HCT116 (cell line): ENCODE measurements at regions not wholly inside any gene's neighbourhood (a gene's known extent, or its start where the extent isn't known, plus 50 kb on each side); places are given as distances from the start of the nearest gene placed in this dataset.

Experiments used
- ATAC-seq: fragments of 200-7000 bp; cut with Tn5 transposase; 2 replicates; pipeline ENCODE4 v1.9.1; 2020; ENCODE audit warnings: mild to moderate bottlenecking, moderate library complexity
- BruUV-seq: library from RNA; stranded (reverse); fragments of 400-500 nt; replicated peaks from 2 replicates; lab custom pipeline; 2021; lab: Mats Ljungman, UMichigan
- CTCF ChIA-PET: fragments of 300-600 bp; sonication (Branson Sonifier 250); formaldehyde crosslinking; loops from one replicate; lab custom pipeline; 2021; ENCODE audit warnings: antibody characterized with exemption; lab: Charles Lee
- POLR2A ChIA-PET: fragments of 300-600, 350-600 bp; sonication (Branson Sonifier 250); formaldehyde crosslinking; loops from one replicate; lab custom pipeline; 2021; ENCODE audit warnings: antibody characterized with exemption; lab: Charles Lee
- RAD21 ChIA-PET, 2 experiments: fragments of 300-600 bp; sonication (Branson Sonifier 250); formaldehyde crosslinking; loops; one replicate each; lab custom pipeline; 2023; ENCODE audit warnings: low total read pairs in 2 of 2; ENCODE audit not compliant: uncharacterized antibody in 2 of 2, unreplicated experiment in 2 of 2, low non-redundant PET in 1 of 2; lab: Charles Lee
- DNase-seq: peaks from one replicate; pipeline ENCODE4 v3.0.0-alpha.2; 2010; ENCODE audit warnings: low read depth, low spot score
- H2AFZ ChIP-seq: fragments of 200-600 bp; shearing (Covaris generic), sonication (generic); 2 replicates; pipeline ENCODE4 v1.6.1; 2017; ENCODE audit warnings: low read depth, mixed run types, mixed read lengths, antibody characterized with exemption, low read length; ENCODE audit not compliant: poor library complexity, severe bottlenecking
- H3K27ac ChIP-seq: 2 replicates; pipeline ENCODE4 v1.5.1; 2012; ENCODE audit warnings: low read depth, low read length
- H3K27me3 ChIP-seq: fragments of 200-600 bp; sonication (generic); 2 replicates; pipeline ENCODE4 v1.6.1; 2016; ENCODE audit warnings: mixed run types, low read length, mixed read lengths; ENCODE audit not compliant: insufficient read depth
- H3K36me3 ChIP-seq, 2 experiments: fragments of 200-500 bp in 1 of 2; fragments of 200-600 bp in 1 of 2; sonication (Bioruptor generic) in 1 of 2; sonication (generic) in 1 of 2; 2 replicates each; pipeline versions ENCODE4 v1.5.1 to v1.6.1; 2014 to 2016; ENCODE audit warnings: low read length in 2 of 2, inconsistent platforms in 1 of 2, mixed read lengths in 1 of 2, mixed run types in 1 of 2; ENCODE audit not compliant: insufficient read depth in 2 of 2, control insufficient read depth in 1 of 2
- H3K4me1 ChIP-seq, 2 experiments: fragments of 200-600 bp in 1 of 2; sonication (generic) in 1 of 2; 2 replicates each; pipeline versions ENCODE4 v1.5.1 to v1.6.1; 2012 to 2017; ENCODE audit warnings: low read length in 2 of 2, inconsistent platforms in 1 of 2, mild to moderate bottlenecking in 1 of 2, mixed read lengths in 1 of 2, mixed run types in 1 of 2, moderate library complexity in 1 of 2; ENCODE audit not compliant: insufficient read depth in 2 of 2, control insufficient read depth in 1 of 2
- H3K4me2 ChIP-seq: fragments of 200-600 bp; sonication (generic); 2 replicates; pipeline ENCODE4 v1.6.1; 2017; ENCODE audit warnings: mixed run types, low read length, mixed read lengths
- H3K4me3 ChIP-seq, 2 experiments: fragments of 200-600 bp in 1 of 2; sonication (generic) in 1 of 2; replicated peaks in 1 of 2; 2 replicates each; pipeline ENCODE4 v1.5.1; 2011 to 2016; ENCODE audit warnings: low read length in 2 of 2, control low read depth in 1 of 2, low read depth in 1 of 2, mild to moderate bottlenecking in 1 of 2, mixed read lengths in 1 of 2, mixed run types in 1 of 2
- H3K79me2 ChIP-seq: fragments of 200-600 bp; sonication (generic); 2 replicates; pipeline ENCODE4 v1.6.1; 2017; ENCODE audit warnings: mild to moderate bottlenecking, mixed run types, low read length, moderate library complexity, mixed read lengths; ENCODE audit not compliant: insufficient read depth
- H3K9ac ChIP-seq: fragments of 200-600 bp; sonication (generic); 2 replicates; pipeline ENCODE4 v1.6.1; 2016; ENCODE audit warnings: low read length, mixed read lengths
- H3K9me2 ChIP-seq: fragments of 200-600 bp; sonication (generic), shearing (Covaris generic); 2 replicates; pipeline ENCODE4 v1.6.1; 2017; ENCODE audit warnings: mixed run types, mild to moderate bottlenecking, moderate library complexity; ENCODE audit not compliant: insufficient read depth
- H3K9me3 ChIP-seq, 2 experiments: fragments of 200-500 bp in 1 of 2; fragments of 200-600 bp in 1 of 2; sonication (Bioruptor generic) in 1 of 2; sonication (generic) in 1 of 2; 2 replicates each; pipeline ENCODE4 v1.6.1; 2014 to 2017; ENCODE audit warnings: low read length in 2 of 2, mixed read lengths in 2 of 2, inconsistent platforms in 1 of 2, low read depth in 1 of 2, mild to moderate bottlenecking in 1 of 2, mixed run types in 1 of 2, moderate library complexity in 1 of 2; ENCODE audit not compliant: control insufficient read depth in 1 of 2, insufficient read depth in 1 of 2
- H4K20me1 ChIP-seq: fragments of 200-600 bp; sonication (generic), shearing (Covaris generic); 2 replicates; pipeline ENCODE4 v1.6.1; 2017; ENCODE audit warnings: mixed run types, mild to moderate bottlenecking, moderate library complexity; ENCODE audit not compliant: insufficient read depth
- ATF3 ChIP-seq: IDR thresholded peaks from 2 replicates; pipeline ENCODE4 v1.6.1; 2012
- CBX3 ChIP-seq: IDR thresholded peaks from 2 replicates; pipeline ENCODE4 v1.6.1; 2012; ENCODE audit warnings: low read depth
- CEBPB ChIP-seq: IDR thresholded peaks from 2 replicates; pipeline ENCODE4 v1.6.1; 2012; ENCODE audit warnings: low read depth
- EGR1 ChIP-seq: IDR thresholded peaks from 2 replicates; pipeline ENCODE4 v1.6.1; 2012; ENCODE audit warnings: low read depth
- ELF1 ChIP-seq: IDR thresholded peaks from 2 replicates; pipeline ENCODE4 v1.6.1; 2012; ENCODE audit warnings: low read depth, borderline replicate concordance
- EZH2 ChIP-seq: fragments of 200-600 bp; sonication (generic); IDR thresholded peaks from 2 replicates; pipeline ENCODE4 v1.6.1; 2017; ENCODE audit warnings: antibody characterized with exemption, mixed run types
- EZH2phosphoT487 ChIP-seq: fragments of 200-600 bp; IDR thresholded peaks from 2 replicates; pipeline ENCODE4 v1.6.1; 2018; ENCODE audit warnings: antibody characterized with exemption, borderline replicate concordance
- FOSL1 ChIP-seq: IDR thresholded peaks from 2 replicates; pipeline ENCODE4 v1.6.1; 2012; ENCODE audit warnings: low read depth
- JUND ChIP-seq: IDR thresholded peaks from 2 replicates; pipeline ENCODE4 v1.6.1; 2012
- MAX ChIP-seq: IDR thresholded peaks from 2 replicates; pipeline ENCODE4 v1.6.1; 2012
- POLR2A ChIP-seq: IDR thresholded peaks from 2 replicates; pipeline ENCODE4 v1.7.0; 2011; ENCODE audit warnings: borderline replicate concordance; ENCODE audit not compliant: insufficient read depth, insufficient read length; ENCODE audit errors: extremely low read depth
- POLR2AphosphoS5 ChIP-seq: IDR thresholded peaks from 2 replicates; pipeline ENCODE4 v1.6.1; 2011; ENCODE audit warnings: mild to moderate bottlenecking, low read depth, low read length, moderate library complexity
- RAD21 ChIP-seq: IDR thresholded peaks from 2 replicates; pipeline ENCODE4 v1.6.1; 2012; ENCODE audit warnings: low read depth, mild to moderate bottlenecking
- SIN3A ChIP-seq: IDR thresholded peaks from 2 replicates; pipeline ENCODE4 v1.6.1; 2012; ENCODE audit warnings: low read depth
- SP1 ChIP-seq: IDR thresholded peaks from 2 replicates; pipeline ENCODE4 v1.6.1; 2012; ENCODE audit warnings: low read depth
- SRF ChIP-seq: IDR thresholded peaks from 2 replicates; pipeline ENCODE4 v1.6.1; 2012; ENCODE audit warnings: low read depth
- ZBTB33 ChIP-seq: IDR thresholded peaks from 2 replicates; pipeline ENCODE4 v1.6.1; 2011; ENCODE audit warnings: mild to moderate bottlenecking, low read length, moderate library complexity; ENCODE audit not compliant: insufficient replicate concordance; ENCODE audit errors: extremely low read depth
- ZFX ChIP-seq: fragments of 450-650 bp; IDR thresholded peaks from 2 replicates; pipeline ENCODE4 v1.6.1; 2017
- ZNF274 ChIP-seq: fragments of 200-500 bp; sonication (Bioruptor generic); IDR thresholded peaks from 2 replicates; pipeline ENCODE4 v1.6.1; 2014; ENCODE audit warnings: mild to moderate bottlenecking, low read depth, low read length, inconsistent platforms
- intact Hi-C: fragments of 100-400 bp; cut with micrococcal nuclease; formaldehyde crosslinking; loops from 2 replicates; pipeline ENCODE4 v1.10.0; 2022

GRCh38 chr13:71055644-71056043 is 811.4 kb downstream of the DACH1 start:
- no TSS peak for BruUV-seq
- RAD21 ChIA-PET: no interaction called here
- intact Hi-C loops: no loop called here

More at GRCh38 chr13:71055644-71056043, 811.4 kb downstream of the DACH1 start:
- no peak overlapping the region for H3K27ac ChIP-seq
- no peaks in the 10 kb centered on the region for H3K9me2 ChIP-seq
- no peak for TF ChIP-seq CEBPB
- no peak for TF ChIP-seq FOSL1
- no peak for TF ChIP-seq ZBTB33
- no peak for TF ChIP-seq EZH2phosphoT487
- no peak for TF ChIP-seq RAD21
- TF ChIP-seq SP1: no peak
- TF ChIP-seq SIN3A: no peak
- TF ChIP-seq EGR1: no peak
- TF ChIP-seq ATF3: no peak
- no peak for TF ChIP-seq ZNF274
- TF ChIP-seq ELF1: no peak
- no peak for TF ChIP-seq POLR2AphosphoS5
- TF ChIP-seq POLR2A: no peak
- TF ChIP-seq MAX: no peak
- no peak for TF ChIP-seq ZFX
- no peak for TF ChIP-seq EZH2
- TF ChIP-seq CBX3: no peak
- no peak for TF ChIP-seq JUND
- TF ChIP-seq SRF: no peak
- no peak overlapping the region for H3K4me3 ChIP-seq
- H3K27me3 ChIP-seq: no peaks in the 10 kb centered on the region
- H4K20me1 ChIP-seq: no peaks in the 10 kb centered on the region
- no peaks in the 10 kb centered on the region for H3K36me3 ChIP-seq
- no peak overlapping the region for H3K9ac ChIP-seq
- no peaks in the 10 kb centered on the region for H3K79me2 ChIP-seq
- peaks cover 0 to 11% of the 10 kb centered on the region in 2 experiments; a peak in 1 of 4 replicates for H3K9me3 ChIP-seq
- H3K4me1 ChIP-seq: no peaks in the 10 kb centered on the region
- no peak overlapping the region for H3K4me2 ChIP-seq
- DNase-seq (no peak), ATAC-seq (no peak)
- POLR2A ChIA-PET: no interaction called here
- no peak overlapping the region for H2AFZ ChIP-seq
- CTCF ChIA-PET: no interaction called here
